ENCODE measurements at regions not wholly inside any gene's neighbourhood (a gene's known extent, or its start where the extent isn't known, plus 50 kb on each side); places are given as distances from the start of the nearest gene placed in this dataset.

DNA sequence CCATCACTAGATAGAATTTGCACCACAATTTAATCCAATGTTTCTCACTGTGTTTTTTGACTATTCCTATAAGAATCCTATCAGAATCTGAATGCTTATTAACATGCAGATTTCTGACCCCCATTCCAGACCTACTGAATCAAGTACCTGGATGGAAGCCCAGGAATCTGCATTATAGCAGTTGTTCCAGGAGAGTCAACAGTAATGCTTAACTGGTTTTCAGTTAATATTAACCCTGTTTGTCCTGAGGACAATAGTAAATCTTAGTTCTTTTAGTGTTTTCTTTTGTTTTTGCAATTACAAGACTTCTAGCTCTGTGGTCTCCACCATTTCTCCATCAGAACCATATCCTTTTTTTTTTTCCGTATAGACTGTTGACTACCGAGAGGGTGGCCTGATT, 168.2 kb downstream of the SREK1 start:
- TF ChIP-seq, protein P1, sequence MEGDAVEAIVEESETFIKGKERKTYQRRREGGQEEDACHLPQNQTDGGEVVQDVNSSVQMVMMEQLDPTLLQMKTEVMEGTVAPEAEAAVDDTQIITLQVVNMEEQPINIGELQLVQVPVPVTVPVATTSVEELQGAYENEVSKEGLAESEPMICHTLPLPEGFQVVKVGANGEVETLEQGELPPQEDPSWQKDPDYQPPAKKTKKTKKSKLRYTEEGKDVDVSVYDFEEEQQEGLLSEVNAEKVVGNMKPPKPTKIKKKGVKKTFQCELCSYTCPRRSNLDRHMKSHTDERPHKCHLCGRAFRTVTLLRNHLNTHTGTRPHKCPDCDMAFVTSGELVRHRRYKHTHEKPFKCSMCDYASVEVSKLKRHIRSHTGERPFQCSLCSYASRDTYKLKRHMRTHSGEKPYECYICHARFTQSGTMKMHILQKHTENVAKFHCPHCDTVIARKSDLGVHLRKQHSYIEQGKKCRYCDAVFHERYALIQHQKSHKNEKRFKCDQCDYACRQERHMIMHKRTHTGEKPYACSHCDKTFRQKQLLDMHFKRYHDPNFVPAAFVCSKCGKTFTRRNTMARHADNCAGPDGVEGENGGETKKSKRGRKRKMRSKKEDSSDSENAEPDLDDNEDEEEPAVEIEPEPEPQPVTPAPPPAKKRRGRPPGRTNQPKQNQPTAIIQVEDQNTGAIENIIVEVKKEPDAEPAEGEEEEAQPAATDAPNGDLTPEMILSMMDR (IDR thresholded peaks at IDR 0.05; ENCODE audit: low read length) = no peak
- TF ChIP-seq EZH2 (IDR thresholded peaks at IDR 0.05; ENCODE audit: borderline replicate concordance, low read length) = no peak
